ENCODE measurements at regions not wholly inside any gene's neighbourhood (a gene's known extent, or its start where the extent isn't known, plus 50 kb on each side); places are given as distances from the start of the nearest gene placed in this dataset.

GRCh38 chr10:57822965-57823364 is 444.7 kb downstream of the IPMK start:
- TF ChIP-seq POLR2AphosphoS5 (IDR thresholded peaks at IDR 0.05; ENCODE audit: low read depth, low read length) (no peak), USF1 (IDR thresholded peaks at IDR 0.05; ENCODE audit: borderline replicate concordance, low read depth) (no peak), FOXM1 (IDR thresholded peaks at IDR 0.05; ENCODE audit: low read depth) (no peak), CTCF (IDR thresholded peaks at IDR 0.05) (no peak), EP300 (IDR thresholded peaks at IDR 0.05; ENCODE audit: borderline replicate concordance in 1 of 2, low read depth in 1 of 2, low read length in 1 of 2) (no peak), NFIC (IDR thresholded peaks at IDR 0.05; ENCODE audit: borderline replicate concordance) (no peak), RFX5 (IDR thresholded peaks at IDR 0.05; ENCODE audit: low read length) (no peak), EZH2phosphoT487 (IDR thresholded peaks at IDR 0.05; ENCODE audit: borderline replicate concordance, low read depth) (no peak), JUND (IDR thresholded peaks at IDR 0.05) (no peak)
- TF ChIP-seq, protein P1, sequence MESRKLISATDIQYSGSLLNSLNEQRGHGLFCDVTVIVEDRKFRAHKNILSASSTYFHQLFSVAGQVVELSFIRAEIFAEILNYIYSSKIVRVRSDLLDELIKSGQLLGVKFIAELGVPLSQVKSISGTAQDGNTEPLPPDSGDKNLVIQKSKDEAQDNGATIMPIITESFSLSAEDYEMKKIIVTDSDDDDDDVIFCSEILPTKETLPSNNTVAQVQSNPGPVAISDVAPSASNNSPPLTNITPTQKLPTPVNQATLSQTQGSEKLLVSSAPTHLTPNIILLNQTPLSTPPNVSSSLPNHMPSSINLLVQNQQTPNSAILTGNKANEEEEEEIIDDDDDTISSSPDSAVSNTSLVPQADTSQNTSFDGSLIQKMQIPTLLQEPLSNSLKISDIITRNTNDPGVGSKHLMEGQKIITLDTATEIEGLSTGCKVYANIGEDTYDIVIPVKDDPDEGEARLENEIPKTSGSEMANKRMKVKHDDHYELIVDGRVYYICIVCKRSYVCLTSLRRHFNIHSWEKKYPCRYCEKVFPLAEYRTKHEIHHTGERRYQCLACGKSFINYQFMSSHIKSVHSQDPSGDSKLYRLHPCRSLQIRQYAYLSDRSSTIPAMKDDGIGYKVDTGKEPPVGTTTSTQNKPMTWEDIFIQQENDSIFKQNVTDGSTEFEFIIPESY (IDR thresholded peaks at IDR 0.05; ENCODE audit: borderline replicate concordance, low read depth): no peak
- TF ChIP-seq, protein P2, sequence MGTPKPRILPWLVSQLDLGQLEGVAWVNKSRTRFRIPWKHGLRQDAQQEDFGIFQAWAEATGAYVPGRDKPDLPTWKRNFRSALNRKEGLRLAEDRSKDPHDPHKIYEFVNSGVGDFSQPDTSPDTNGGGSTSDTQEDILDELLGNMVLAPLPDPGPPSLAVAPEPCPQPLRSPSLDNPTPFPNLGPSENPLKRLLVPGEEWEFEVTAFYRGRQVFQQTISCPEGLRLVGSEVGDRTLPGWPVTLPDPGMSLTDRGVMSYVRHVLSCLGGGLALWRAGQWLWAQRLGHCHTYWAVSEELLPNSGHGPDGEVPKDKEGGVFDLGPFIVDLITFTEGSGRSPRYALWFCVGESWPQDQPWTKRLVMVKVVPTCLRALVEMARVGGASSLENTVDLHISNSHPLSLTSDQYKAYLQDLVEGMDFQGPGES (IDR thresholded peaks at IDR 0.05; ENCODE audit: low read depth, low read length): no peak
